ENCODE measurements at regions not wholly inside any gene's neighbourhood (a gene's known extent, or its start where the extent isn't known, plus 50 kb on each side); places are given as distances from the start of the nearest gene placed in this dataset.

GRCh38 chr21:38622081-38622826, 124.0 kb upstream of the ERG start:
- no peak for DNase-seq (ENCODE audit: low read depth)
- TF ChIP-seq, protein P1, sequence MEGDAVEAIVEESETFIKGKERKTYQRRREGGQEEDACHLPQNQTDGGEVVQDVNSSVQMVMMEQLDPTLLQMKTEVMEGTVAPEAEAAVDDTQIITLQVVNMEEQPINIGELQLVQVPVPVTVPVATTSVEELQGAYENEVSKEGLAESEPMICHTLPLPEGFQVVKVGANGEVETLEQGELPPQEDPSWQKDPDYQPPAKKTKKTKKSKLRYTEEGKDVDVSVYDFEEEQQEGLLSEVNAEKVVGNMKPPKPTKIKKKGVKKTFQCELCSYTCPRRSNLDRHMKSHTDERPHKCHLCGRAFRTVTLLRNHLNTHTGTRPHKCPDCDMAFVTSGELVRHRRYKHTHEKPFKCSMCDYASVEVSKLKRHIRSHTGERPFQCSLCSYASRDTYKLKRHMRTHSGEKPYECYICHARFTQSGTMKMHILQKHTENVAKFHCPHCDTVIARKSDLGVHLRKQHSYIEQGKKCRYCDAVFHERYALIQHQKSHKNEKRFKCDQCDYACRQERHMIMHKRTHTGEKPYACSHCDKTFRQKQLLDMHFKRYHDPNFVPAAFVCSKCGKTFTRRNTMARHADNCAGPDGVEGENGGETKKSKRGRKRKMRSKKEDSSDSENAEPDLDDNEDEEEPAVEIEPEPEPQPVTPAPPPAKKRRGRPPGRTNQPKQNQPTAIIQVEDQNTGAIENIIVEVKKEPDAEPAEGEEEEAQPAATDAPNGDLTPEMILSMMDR (IDR thresholded peaks at IDR 0.05; ENCODE audit: insufficient read depth, low read length), result no peak
- H3K4me3 ChIP-seq (ENCODE audit: low read depth, low read length), result no peak overlapping the region

GRCh38 chr21:38622827-38623209, 124.5 kb upstream of the ERG start:
- H3K4me3 ChIP-seq (ENCODE audit: low read depth, low read length), result no peak overlapping the region
- no peak for DNase-seq (ENCODE audit: low read depth)
- TF ChIP-seq, protein P1 (IDR thresholded peaks at IDR 0.05; ENCODE audit: insufficient read depth, low read length), result no peak

DNA sequence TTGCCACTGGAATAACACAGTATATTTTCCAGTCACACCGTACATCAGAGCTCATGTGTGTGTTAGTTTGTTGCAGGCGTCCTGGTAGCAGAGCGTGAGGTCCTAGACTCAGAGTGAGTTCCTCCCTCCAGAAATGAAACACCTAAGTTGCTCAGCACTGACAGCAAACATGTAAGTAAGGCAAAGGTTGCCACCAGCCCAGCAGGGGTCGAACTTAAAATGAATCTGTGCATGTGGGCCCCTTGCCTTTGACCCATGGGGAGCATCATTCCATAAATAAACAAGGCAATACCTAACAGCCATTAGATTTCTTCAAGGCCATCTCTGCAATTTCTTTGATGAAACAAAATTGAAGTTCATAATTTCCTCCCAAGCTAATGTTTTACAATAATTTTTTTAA, 125.3 kb upstream of the ERG start:
- TF ChIP-seq, protein P1 (IDR thresholded peaks at IDR 0.05; ENCODE audit: insufficient read depth, low read length), result no peak
- DNase-seq (ENCODE audit: low read depth), result no peak
- H3K4me3 ChIP-seq (ENCODE audit: low read depth, low read length), result no peak overlapping the region

DNA sequence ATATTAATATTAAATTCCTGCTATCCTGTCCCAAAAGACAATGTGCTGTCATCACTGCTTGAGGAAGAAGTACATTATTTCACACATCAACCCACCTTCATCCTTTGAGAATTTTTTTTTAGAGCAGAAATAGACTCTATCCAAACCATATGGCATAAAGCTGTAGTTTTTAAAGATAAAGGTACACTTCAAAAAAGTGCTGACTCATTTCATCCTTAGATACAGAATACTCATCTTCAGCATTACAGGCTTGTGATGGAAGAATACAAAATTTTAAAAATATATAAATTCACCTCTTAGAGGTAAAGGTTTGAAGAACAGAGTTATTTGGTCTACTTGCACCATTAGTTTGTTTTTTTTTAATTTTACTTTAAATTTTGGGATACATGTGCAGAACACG, 126.7 kb upstream of the ERG start:
- H3K4me3 ChIP-seq (ENCODE audit: low read depth, low read length), result no peak overlapping the region
- TF ChIP-seq, protein P1 (IDR thresholded peaks at IDR 0.05; ENCODE audit: insufficient read depth, low read length), result no peak
- DNase-seq (ENCODE audit: low read depth), result no peak

DNA sequence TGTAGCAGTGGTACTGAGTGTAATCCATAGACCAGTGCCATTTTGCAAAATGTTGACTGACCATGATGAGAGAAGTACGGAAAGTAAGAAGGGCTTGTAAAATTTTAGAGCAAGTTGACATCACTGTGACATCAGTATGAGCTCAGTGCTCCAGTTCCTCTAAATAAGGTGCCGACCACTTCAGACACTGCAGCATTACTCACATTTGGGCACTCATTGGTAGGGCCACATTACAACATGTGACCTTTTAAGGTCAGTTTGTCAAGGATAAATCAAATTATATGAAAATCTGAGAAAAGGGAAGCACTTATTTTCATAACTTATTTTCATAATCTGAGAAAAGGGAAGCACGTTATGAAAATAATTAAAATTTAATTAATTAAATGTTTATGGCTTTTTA, 128.0 kb upstream of the ERG start:
- no peak for DNase-seq (ENCODE audit: low read depth)
- no peak overlapping the region for H3K4me3 ChIP-seq (ENCODE audit: low read depth, low read length)
- TF ChIP-seq, protein P1 (IDR thresholded peaks at IDR 0.05; ENCODE audit: insufficient read depth, low read length), result no peak

DNA sequence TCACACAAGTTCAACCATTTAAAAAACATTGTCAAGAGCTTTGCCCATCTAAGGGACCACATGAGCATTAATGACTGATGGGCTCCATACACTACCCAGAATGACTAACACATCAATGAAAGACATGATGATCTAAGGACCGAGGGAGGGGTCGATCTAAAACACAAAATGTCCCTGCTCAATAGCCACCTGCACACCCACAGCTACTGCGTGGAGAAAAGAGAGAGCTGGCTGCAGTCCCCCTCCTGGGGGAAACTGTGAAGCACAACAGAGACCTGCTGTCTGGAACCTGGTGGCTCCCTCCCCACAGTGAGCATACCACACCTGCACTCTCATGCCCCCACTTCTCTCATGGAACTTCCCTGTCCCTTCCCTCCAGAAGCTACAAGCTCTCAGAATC, 130.1 kb upstream of the ERG start:
- TF ChIP-seq, protein P1 (IDR thresholded peaks at IDR 0.05; ENCODE audit: insufficient read depth, low read length), result no peak
- no peak overlapping the region for H3K4me3 ChIP-seq (ENCODE audit: low read depth, low read length)
- no peak for DNase-seq (ENCODE audit: low read depth)

GRCh38 chr21:38631206-38631605, 132.9 kb upstream of the ERG start:
- DNase-seq (ENCODE audit: low read depth), result peak; percentile 9
- H3K4me3 ChIP-seq (ENCODE audit: low read depth, low read length), result no peak overlapping the region
- TF ChIP-seq, protein P1 (IDR thresholded peaks at IDR 0.05; ENCODE audit: insufficient read depth, low read length), result no peak

All from fibroblast of the aortic adventitia (primary cell).